ENCODE measurements at regions not wholly inside any gene's neighbourhood (a gene's known extent, or its start where the extent isn't known, plus 50 kb on each side); places are given as distances from the start of the nearest gene placed in this dataset.

GRCh38 chr9:134502266-134502791 is 139.3 kb upstream of the COL5A1 start:
- no peak for DNase-seq (ENCODE audit: low read depth)

DNA sequence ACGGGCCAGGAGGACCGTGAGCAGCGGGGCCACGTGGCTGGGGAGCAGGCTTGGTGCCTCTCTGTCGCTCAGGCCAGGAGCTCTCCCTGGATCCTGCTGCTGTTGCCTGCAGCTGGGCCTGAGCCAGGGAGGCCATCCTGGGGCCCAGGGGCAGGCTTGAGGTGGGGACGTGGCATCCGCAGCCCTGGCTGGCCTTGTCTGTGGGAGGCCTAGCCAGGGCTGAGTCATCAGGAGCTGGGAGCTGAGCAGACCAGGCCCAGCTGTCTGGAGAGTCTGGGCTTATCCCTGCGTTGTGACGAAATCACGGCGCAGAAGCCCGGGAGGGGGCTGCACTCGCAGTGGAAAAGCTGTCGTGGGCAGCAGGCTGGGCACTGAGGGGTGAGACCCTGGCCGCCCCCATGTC is 138.8 kb upstream of the COL5A1 start:
- no peak for DNase-seq (ENCODE audit: low read depth)

- no peak for DNase-seq (ENCODE audit: low read depth)
These were observed 138.1 kb upstream of the COL5A1 start for GRCh38 chr9:134503301-134504105.

DNA sequence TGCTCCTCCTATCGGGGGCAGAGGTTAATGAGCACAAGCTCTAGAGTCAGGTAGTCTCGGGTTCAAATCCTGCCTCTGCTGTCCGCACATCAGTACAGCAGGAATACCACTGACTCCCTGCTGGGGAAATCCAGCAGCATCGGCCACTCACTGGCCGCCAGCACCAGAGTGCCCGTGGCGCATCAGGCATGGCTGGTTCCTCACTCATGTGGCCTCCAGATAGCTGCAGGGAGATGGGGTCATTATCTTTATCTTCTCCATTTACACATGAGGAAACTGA is 137.6 kb upstream of the COL5A1 start:
- no peak for DNase-seq (ENCODE audit: low read depth)

DNA sequence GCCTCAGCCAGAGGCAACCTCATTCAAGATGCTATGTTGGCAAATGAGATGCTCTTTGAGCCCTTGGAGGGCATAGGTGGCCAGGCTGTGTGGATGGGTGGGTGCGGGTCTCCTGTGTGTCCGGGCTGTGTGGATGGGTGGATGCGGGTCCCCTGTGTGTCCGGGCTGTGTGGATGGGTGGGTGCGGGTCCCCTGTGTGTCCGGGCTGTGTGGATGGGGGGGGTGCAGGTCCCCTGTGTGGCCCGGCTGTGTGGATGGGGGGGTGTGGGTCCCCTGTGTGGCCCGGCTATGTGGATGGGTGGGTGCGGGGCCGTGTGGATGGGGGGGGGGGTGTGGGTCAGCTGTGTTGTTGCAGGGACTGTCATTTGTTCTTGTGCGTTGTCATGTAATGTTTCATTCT is 136.6 kb upstream of the COL5A1 start:
- DNase-seq (ENCODE audit: low read depth) = no peak

- no peak for DNase-seq (ENCODE audit: low read depth)
These were observed 132.3 kb upstream of the COL5A1 start for GRCh38 chr9:134509281-134509680.

DNA sequence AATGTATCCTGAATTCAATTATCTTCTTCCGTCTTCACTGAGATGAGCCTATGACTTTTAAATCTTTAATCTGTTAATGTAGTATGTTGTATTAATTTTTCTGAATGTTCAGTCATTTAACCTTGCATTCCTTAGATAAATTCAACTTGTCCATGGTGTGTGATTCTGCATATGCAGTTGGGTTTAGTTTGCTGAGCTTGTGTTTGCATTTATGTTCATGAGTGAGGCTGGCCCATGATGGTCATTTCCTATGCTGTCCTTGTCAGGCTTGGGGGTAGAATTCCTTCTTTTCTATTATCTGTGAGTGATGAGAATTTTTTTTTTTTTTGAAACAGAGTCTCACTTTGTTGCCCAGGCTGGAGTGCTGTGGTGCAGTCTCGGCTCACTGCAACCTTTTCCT is 131.8 kb upstream of the COL5A1 start:
- no peak for DNase-seq (ENCODE audit: low read depth)

GRCh38 chr9:134514503-134514902 is 127.1 kb upstream of the COL5A1 start:
- no peak for DNase-seq (ENCODE audit: low read depth)

DNA sequence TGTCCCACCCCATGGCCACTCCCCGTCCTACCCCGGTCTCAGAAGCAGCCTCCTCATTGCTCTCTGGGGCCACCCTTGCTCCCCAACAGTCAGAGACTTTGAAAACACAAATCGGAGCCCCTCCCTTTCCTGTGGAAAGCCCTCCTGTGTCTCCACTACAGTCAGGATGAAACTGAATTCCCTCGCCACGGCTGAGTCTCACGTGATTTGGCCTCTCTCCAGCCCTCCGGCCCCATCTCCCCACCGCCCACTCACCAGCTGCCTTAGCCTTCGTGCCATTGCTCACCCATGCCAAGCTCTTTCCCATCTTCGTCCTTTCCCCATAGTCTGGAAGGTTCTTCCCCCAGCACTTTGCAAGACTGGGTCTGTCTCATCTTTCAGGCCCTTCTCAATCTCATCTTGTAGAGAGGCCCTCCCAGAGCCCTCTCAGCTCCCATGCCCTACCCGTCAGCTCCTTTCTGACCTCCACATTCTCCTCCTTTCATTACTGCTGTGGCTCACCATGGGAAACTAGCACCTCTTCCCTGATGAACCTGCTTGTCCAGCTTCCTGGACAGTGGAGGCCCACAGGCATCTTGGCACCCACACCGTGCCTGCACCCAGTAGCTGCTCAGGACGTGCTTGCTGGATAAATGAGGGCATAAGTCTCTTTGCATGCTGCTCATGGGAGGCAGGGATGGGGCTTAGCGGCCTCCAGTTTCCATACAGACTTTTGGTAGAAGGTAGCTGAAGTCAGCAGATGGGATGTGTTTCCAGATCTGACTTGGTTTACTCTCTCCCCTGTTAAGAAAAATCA is 126.4 kb upstream of the COL5A1 start:
- no peak for DNase-seq (ENCODE audit: low read depth)

DNA sequence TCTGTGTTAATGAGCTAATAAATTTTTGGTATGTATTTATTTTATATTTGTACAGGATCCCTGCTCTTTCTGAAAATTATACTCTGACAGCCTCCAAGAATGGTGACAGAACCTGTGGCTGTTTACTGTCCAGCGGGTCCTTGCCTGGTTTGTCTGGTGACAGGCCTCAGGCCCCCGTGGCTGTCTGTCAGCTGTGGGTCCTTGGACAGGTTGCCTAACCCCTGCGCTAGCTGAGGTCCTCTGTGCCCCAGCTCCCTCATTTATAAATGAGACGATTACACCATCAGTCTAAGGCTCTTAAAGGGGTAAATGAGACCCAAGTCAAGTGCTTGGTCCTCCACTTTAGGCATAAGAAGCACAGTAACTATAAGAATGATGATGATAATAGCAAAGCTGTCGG is 125.1 kb upstream of the COL5A1 start:
- no peak for DNase-seq (ENCODE audit: low read depth)

DNA sequence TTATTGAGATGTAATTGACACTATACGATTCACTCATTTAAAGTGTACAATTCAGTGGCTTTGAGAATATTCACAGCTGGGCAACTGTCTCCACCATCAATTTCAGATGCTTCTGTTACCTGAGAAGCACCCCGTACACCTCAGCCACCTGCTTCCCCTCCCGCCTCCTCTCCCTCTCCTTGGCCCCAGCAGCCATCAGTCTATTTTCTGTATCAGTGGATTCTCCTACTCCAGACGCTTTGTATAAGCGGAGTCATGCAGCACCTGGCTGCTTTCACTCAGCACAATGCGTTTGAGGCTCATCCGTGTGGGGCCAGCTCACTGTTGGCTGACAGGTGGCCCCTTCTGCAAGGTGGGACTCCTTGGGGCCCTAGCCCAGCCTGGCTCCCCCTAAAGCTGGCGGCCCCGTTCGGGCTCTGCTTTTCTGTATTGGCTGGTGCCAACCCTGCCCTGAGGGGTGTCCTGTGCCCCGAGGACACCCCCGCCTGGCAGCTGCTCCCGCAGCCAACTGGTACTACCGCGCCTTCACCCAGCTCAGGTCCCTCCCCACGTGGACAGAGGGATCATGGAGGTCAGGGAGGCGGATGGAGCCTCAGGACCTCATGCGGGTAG is 124.4 kb upstream of the COL5A1 start:
- no peak for DNase-seq (ENCODE audit: low read depth)

- no peak for DNase-seq (ENCODE audit: low read depth)
These were observed 123.5 kb upstream of the COL5A1 start for GRCh38 chr9:134518004-134518606.

- no peak for DNase-seq (ENCODE audit: low read depth)
These were observed 122.1 kb upstream of the COL5A1 start for GRCh38 chr9:134519375-134520070.

GRCh38 chr9:134521817-134522501 is 119.6 kb upstream of the COL5A1 start:
- no peak for DNase-seq (ENCODE audit: low read depth)

GRCh38 chr9:134522502-134522848 is 119.1 kb upstream of the COL5A1 start:
- DNase-seq (ENCODE audit: low read depth) = no peak

- DNase-seq (ENCODE audit: low read depth) = no peak
These were observed 118.6 kb upstream of the COL5A1 start for GRCh38 chr9:134522976-134523375.

DNA sequence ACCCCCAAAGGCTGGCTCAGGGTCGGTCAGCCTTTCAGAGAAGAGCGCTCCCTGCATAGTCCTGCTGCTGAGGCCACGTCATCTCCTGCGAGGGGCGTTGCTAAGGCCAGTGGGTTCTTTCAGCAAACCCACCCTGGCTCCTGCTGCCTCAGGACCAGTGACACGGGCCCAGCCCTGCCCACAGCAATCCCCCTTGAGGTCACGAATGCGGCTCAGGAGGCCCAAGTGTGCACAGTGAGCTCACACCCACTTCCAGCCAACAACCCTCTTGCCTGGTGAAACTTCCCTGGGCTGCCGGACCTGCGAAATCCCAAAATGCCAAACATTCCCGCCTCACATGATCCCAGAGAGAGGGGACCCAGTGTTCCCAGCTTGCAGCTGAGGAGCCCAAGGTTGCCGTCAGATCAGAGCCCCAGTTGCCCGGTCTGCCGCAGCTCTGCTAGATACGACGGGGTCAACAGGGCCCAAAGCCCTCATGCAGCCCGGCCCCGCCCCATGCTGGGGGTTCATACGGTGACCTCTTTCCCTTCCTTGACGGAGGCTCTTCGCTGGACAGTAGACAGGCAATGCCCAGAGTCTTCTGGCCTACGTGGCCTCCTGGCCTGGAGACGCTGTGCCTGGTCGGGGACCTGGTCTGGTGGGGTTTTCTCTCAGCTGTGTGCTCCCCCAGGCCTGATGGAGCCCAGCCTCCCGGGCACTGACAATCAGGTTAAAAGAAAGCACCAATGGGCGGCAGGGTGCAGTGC is 116.4 kb upstream of the COL5A1 start:
- DNase-seq (ENCODE audit: low read depth) = no peak

DNA sequence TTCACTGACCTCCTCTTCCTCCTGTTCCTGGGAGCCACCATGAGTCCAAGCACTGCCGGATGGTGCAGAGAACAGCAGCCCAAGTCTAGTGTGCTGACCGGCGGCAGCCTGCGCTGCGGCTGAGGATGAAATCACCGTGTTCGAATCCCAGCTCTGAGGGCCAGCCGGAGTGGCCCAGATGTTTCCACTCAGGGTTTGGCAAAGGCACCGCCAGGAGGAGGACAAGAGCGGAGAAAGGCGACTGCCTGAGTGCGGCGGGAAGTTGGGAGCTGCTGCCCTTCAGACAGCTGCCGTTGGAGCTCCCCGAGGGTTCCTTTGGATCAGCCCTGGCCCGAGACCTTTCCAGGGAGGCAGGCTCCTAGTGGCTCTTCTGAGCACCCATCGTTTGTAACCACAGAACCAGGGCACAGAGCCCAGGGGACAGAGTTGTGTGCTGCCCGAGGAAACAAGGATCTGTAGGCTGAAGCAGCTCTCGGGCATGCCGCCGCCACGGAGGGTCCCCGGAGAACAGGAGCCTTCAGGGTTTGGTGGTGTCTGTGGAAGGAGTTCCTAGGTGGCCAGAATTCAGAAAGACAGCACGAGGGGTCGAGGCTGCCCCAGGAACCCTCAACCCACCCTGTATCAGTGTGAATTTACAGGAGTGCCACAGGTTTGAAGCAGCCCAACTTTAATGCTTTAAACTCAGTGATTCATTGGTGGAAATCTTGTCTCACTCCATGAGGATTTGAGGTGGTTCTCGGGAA is 115.6 kb upstream of the COL5A1 start:
- peak; percentile 55 for DNase-seq (ENCODE audit: low read depth)

- no peak for DNase-seq (ENCODE audit: low read depth)
These were observed 114.8 kb upstream of the COL5A1 start for GRCh38 chr9:134526584-134527477.

All from forelimb muscle (tissue), 1 donor.